Upper lobe of right lung (tissue), 1 donor: ENCODE measurements at regions not wholly inside any gene's neighbourhood (a gene's known extent, or its start where the extent isn't known, plus 50 kb on each side); places are given as distances from the start of the nearest gene placed in this dataset.

Source experiments
- ATAC-seq: fragments of 200-7000 bp; cut with Tn5 transposase; one replicate; pipeline ENCODE4 v1.9.1; 2020; ENCODE audit warnings: mild to moderate bottlenecking, moderate library complexity
- DNase-seq: peaks from one replicate; pipeline ENCODE4 v3.0.0-alpha.2; 2020
- H3K27ac ChIP-seq: fragments of 200-600 bp; one replicate; pipeline ENCODE4 v1.8.0; 2022
- H3K27me3 ChIP-seq: fragments of 200-600 bp; one replicate; pipeline ENCODE4 v1.8.0; 2022; ENCODE audit warnings: mild to moderate bottlenecking
- H3K36me3 ChIP-seq: fragments of 200-600 bp; one replicate; pipeline ENCODE4 v1.8.0; 2022
- H3K4me1 ChIP-seq: fragments of 200-600 bp; one replicate; pipeline ENCODE4 v1.8.0; 2022
- H3K4me3 ChIP-seq: fragments of 200-600 bp; one replicate; pipeline ENCODE4 v1.8.0; 2022; ENCODE audit warnings: mild to moderate bottlenecking
- H3K9me3 ChIP-seq: fragments of 200-600 bp; one replicate; pipeline ENCODE4 v1.8.0; 2022
- CTCF ChIP-seq: fragments of 200-600 bp; IDR thresholded peaks from one replicate; pipeline ENCODE4 v1.8.0; 2022; ENCODE audit warnings: antibody characterized with exemption
- intact Hi-C: fragments of 100-400 bp; cut with DNase I; formaldehyde crosslinking; loops from one replicate; pipeline ENCODE4 v1.11.0; 2022
- donor health status: DM: no; HTN: yes; CAD: no; lungs with severe emphysema.

- H3K9me3 ChIP-seq, result no peaks in the 10 kb centered on the region
- H3K4me1 ChIP-seq, result no peaks in the 10 kb centered on the region
- H3K36me3 ChIP-seq, result no peaks in the 10 kb centered on the region
- ATAC-seq, result no peak
- H3K27me3 ChIP-seq, result no peaks in the 10 kb centered on the region
- TF ChIP-seq CTCF, result no peak
- no peak for DNase-seq
- no peak overlapping the region for H3K4me3 ChIP-seq
- H3K27ac ChIP-seq, result no peak overlapping the region
- intact Hi-C loops, result no loop called here
These were observed 105.5 kb upstream of the SPATA31C2 start for GRCh38 chr9:88243736-88244135.

DNA sequence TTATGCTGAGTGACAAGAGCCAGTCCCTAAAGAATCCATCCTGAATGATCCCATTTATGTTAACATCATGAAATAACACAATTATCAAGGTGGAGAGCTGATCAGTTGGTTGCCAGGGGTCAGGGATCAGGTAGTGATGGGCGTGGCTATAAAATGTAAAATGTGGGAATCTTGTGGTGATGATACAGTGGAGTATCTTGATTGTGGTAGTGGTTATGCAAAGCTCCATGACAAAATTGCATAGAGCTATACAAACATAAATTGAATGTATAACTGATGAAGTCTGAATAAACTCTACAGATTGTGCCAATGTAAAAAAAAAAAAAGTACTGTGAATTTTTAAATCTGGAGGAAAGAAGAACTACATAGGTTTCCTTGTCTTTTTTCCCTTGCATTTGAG, 104.6 kb upstream of the SPATA31C2 start:
- Histone ChIP-seq H3K27ac (no peak overlapping the region), H3K36me3 (no peaks in the 10 kb centered on the region), H3K9me3 (no peaks in the 10 kb centered on the region), H3K4me3 (no peak overlapping the region), H3K27me3 (no peaks in the 10 kb centered on the region), H3K4me1 (peaks cover 3% of the 10 kb centered on the region)
- TF ChIP-seq CTCF, result no peak
- intact Hi-C loops, result no loop called here
- ATAC-seq (no peak), DNase-seq (no peak)

- no peak for TF ChIP-seq CTCF
- peak; percentile 9 for ATAC-seq
- DNase-seq, result no peak
- Histone ChIP-seq H3K36me3 (no peaks in the 10 kb centered on the region), H3K4me1 (peaks cover 8% of the 10 kb centered on the region), H3K27ac (no peak overlapping the region), H3K27me3 (no peaks in the 10 kb centered on the region), H3K4me3 (no peak overlapping the region), H3K9me3 (no peaks in the 10 kb centered on the region)
- intact Hi-C loops, result no loop called here
These were observed 99.8 kb upstream of the SPATA31C2 start for GRCh38 chr9:88237991-88238571.

GRCh38 chr9:88237479-88237961, 99.2 kb upstream of the SPATA31C2 start:
- DNase-seq (no peak), ATAC-seq (no peak)
- intact Hi-C loops, result no loop called here
- no peak for TF ChIP-seq CTCF
- Histone ChIP-seq H3K4me3 (no peak overlapping the region), H3K27ac (no peak overlapping the region), H3K36me3 (no peaks in the 10 kb centered on the region), H3K9me3 (no peaks in the 10 kb centered on the region), H3K27me3 (no peaks in the 10 kb centered on the region), H3K4me1 (peaks cover 8% of the 10 kb centered on the region)

GRCh38 chr9:88236511-88237478, 98.5 kb upstream of the SPATA31C2 start:
- no peaks in the 10 kb centered on the region for H3K9me3 ChIP-seq
- TF ChIP-seq CTCF, result no peak
- DNase-seq (no peak), ATAC-seq (peak; percentile 49)
- H3K27ac ChIP-seq, result no peak overlapping the region
- H3K27me3 ChIP-seq, result no peaks in the 10 kb centered on the region
- H3K4me1 ChIP-seq, result peaks cover 8% of the 10 kb centered on the region
- intact Hi-C loops, result no loop called here
- H3K36me3 ChIP-seq, result no peaks in the 10 kb centered on the region
- H3K4me3 ChIP-seq, result no peak overlapping the region
